ENCODE measurements at regions not wholly inside any gene's neighbourhood (a gene's known extent, or its start where the extent isn't known, plus 50 kb on each side); places are given as distances from the start of the nearest gene placed in this dataset.

- in situ Hi-C loops (cut with HindIII; ENCODE audit: low sequenced_read_pairs), result no loop called here
Measured at GRCh38 chr9:87236546-87236945, 261.1 kb upstream of the DAPK1 start.

- in situ Hi-C loops (cut with HindIII; ENCODE audit: low sequenced_read_pairs), result no loop called here
Measured at GRCh38 chr9:87237336-87237735, 260.3 kb upstream of the DAPK1 start.

- in situ Hi-C loops (cut with HindIII; ENCODE audit: low sequenced_read_pairs), result no loop called here
Measured at GRCh38 chr9:87238545-87238944, 259.1 kb upstream of the DAPK1 start.

GRCh38 chr9:87239312-87239711 is 258.4 kb upstream of the DAPK1 start:
- in situ Hi-C loops (cut with HindIII; ENCODE audit: low sequenced_read_pairs), result no loop called here

GRCh38 chr9:87243602-87244001 is 254.1 kb upstream of the DAPK1 start:
- in situ Hi-C loops (cut with HindIII; ENCODE audit: low sequenced_read_pairs), result no loop called here

GRCh38 chr9:87245271-87245670 is 252.4 kb upstream of the DAPK1 start:
- in situ Hi-C loops (cut with HindIII; ENCODE audit: low sequenced_read_pairs), result no loop called here

- in situ Hi-C loops (cut with HindIII; ENCODE audit: low sequenced_read_pairs), result no loop called here
Measured at GRCh38 chr9:87247097-87247496, 250.6 kb upstream of the DAPK1 start.

GRCh38 chr9:87249029-87249428 is 248.6 kb upstream of the DAPK1 start:
- in situ Hi-C loops (cut with HindIII; ENCODE audit: low sequenced_read_pairs), result no loop called here

GRCh38 chr9:87250205-87250604 is 247.5 kb upstream of the DAPK1 start:
- in situ Hi-C loops (cut with HindIII; ENCODE audit: low sequenced_read_pairs), result no loop called here

GRCh38 chr9:87255431-87256155 is 242.1 kb upstream of the DAPK1 start:
- in situ Hi-C loops (cut with HindIII; ENCODE audit: low sequenced_read_pairs), result no loop called here

- in situ Hi-C loops (cut with HindIII; ENCODE audit: low sequenced_read_pairs), result no loop called here
Measured at GRCh38 chr9:87256973-87257372, 240.7 kb upstream of the DAPK1 start.

GRCh38 chr9:87259543-87260518 is 237.8 kb upstream of the DAPK1 start:
- in situ Hi-C loops (cut with HindIII; ENCODE audit: low sequenced_read_pairs), result no loop called here

GRCh38 chr9:87263291-87263690 is 234.4 kb upstream of the DAPK1 start:
- in situ Hi-C loops (cut with HindIII; ENCODE audit: low sequenced_read_pairs), result no loop called here

GRCh38 chr9:87266697-87267096 is 231.0 kb upstream of the DAPK1 start:
- in situ Hi-C loops (cut with HindIII; ENCODE audit: low sequenced_read_pairs), result no loop called here

GRCh38 chr9:87267251-87268070 is 230.2 kb upstream of the DAPK1 start:
- in situ Hi-C loops (cut with HindIII; ENCODE audit: low sequenced_read_pairs), result no loop called here

- in situ Hi-C loops (cut with HindIII; ENCODE audit: low sequenced_read_pairs), result no loop called here
Measured at GRCh38 chr9:87269296-87270176, 228.1 kb upstream of the DAPK1 start.

- in situ Hi-C loops (cut with HindIII; ENCODE audit: low sequenced_read_pairs), result no loop called here
Measured at GRCh38 chr9:87270221-87270847, 227.3 kb upstream of the DAPK1 start.

- in situ Hi-C loops (cut with HindIII; ENCODE audit: low sequenced_read_pairs), result no loop called here
Measured at GRCh38 chr9:87270848-87271234, 226.8 kb upstream of the DAPK1 start.

GRCh38 chr9:87271696-87272477 is 225.8 kb upstream of the DAPK1 start:
- in situ Hi-C loops (cut with HindIII; ENCODE audit: low sequenced_read_pairs), result no loop called here

All from DLD1 (cell line).